ENCODE measurements at regions not wholly inside any gene's neighbourhood (a gene's known extent, or its start where the extent isn't known, plus 50 kb on each side); places are given as distances from the start of the nearest gene placed in this dataset.
"Not testable (repeated sequence)": the region's sequence is repeated elsewhere in the genome, so short reads cannot be mapped to it uniquely, and the experiment has no call there.

- 75% methylated on average over 2 of the region's 2 CpGs for WGBS (ENCODE audit: insufficient coverage, low coverage, low lambda C conversion rate, missing lambda C conversion rate)
- Histone ChIP-seq H3K4me1 (no peaks in the 10 kb centered on the region), H3K36me3 (no peaks in the 10 kb centered on the region), H3K4me3 (no peak overlapping the region), H3K27me3 (no peaks in the 10 kb centered on the region), H3K9me3 (no peaks in the 10 kb centered on the region), H3K27ac (no peak overlapping the region)
- no peak for ATAC-seq
- intact Hi-C loops (cut with DNase I) = no loop called here
- DNase-seq = no peak
- TF ChIP-seq POLR2A (IDR thresholded peaks at IDR 0.05) (no peak), CTCF (IDR thresholded peaks at IDR 0.05) (no peak)
These were observed 143.0 kb upstream of the ANKRD55 start for GRCh38 chr5:56376128-56376527.

GRCh38 chr5:56375011-56375410 is 141.9 kb upstream of the ANKRD55 start:
- WGBS (ENCODE audit: insufficient coverage, low coverage, low lambda C conversion rate, missing lambda C conversion rate) = 89% methylated on average over 5 of the region's 5 CpGs
- H3K27ac ChIP-seq = no peak overlapping the region
- H3K36me3 ChIP-seq = no peaks in the 10 kb centered on the region
- H3K27me3 ChIP-seq = no peaks in the 10 kb centered on the region
- TF ChIP-seq CTCF (IDR thresholded peaks at IDR 0.05) = no peak
- TF ChIP-seq POLR2A (IDR thresholded peaks at IDR 0.05) = no peak
- no peaks in the 10 kb centered on the region for H3K9me3 ChIP-seq
- no peak overlapping the region for H3K4me3 ChIP-seq
- H3K4me1 ChIP-seq = no peaks in the 10 kb centered on the region
- ATAC-seq (no peak), DNase-seq (no peak)
- intact Hi-C loops (cut with DNase I) = no loop called here

- H3K9me3 ChIP-seq; H3K4me3 ChIP-seq; ATAC-seq; H3K27ac ChIP-seq; H3K27me3 ChIP-seq; H3K36me3 ChIP-seq; H3K4me1 ChIP-seq; intact Hi-C loops (cut with DNase I); DNase-seq: not testable (repeated sequence)
- WGBS (ENCODE audit: insufficient coverage, low coverage, low lambda C conversion rate, missing lambda C conversion rate) = no CpG with 5 or more reads among the region's 31 CpGs
These were observed 139.4 kb upstream of the ANKRD55 start for GRCh38 chr5:56372491-56372890.

GRCh38 chr5:56369361-56369811 is 136.3 kb upstream of the ANKRD55 start:
- Histone ChIP-seq H3K9me3 (no peaks in the 10 kb centered on the region), H3K4me3 (no peak overlapping the region), H3K27ac (no peak overlapping the region), H3K4me1 (no peaks in the 10 kb centered on the region), H3K27me3 (no peaks in the 10 kb centered on the region), H3K36me3 (no peaks in the 10 kb centered on the region)
- no peak for TF ChIP-seq POLR2A (IDR thresholded peaks at IDR 0.05)
- no peak for TF ChIP-seq CTCF (IDR thresholded peaks at IDR 0.05)
- DNase-seq (no peak), ATAC-seq (no peak)
- intact Hi-C loops (cut with DNase I) = no loop called here
- WGBS (ENCODE audit: insufficient coverage, low coverage, low lambda C conversion rate, missing lambda C conversion rate) = 88% methylated on average over 2 of the region's 3 CpGs

DNA sequence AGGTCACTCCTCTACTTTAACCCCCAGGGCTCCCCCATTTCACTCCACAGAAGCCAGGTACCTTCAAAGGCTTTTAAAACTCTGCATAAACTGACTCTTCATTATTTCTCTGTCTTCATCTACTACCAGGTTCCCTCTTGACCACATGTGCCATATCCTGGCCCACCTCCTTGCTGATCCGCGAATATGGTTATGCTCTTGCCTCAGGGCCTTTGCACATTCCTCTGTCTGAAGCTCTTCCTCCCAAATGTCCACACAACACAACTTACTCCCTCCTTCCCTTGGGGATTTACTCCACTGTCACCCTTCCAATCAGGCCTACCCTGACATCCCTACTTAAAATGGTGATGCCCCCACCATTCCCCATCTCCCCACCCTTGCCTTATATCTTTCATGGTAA is 134.6 kb upstream of the ANKRD55 start:
- no peaks in the 10 kb centered on the region for H3K27me3 ChIP-seq
- TF ChIP-seq CTCF (IDR thresholded peaks at IDR 0.05) = no peak
- TF ChIP-seq POLR2A (IDR thresholded peaks at IDR 0.05) = no peak
- no peaks in the 10 kb centered on the region for H3K36me3 ChIP-seq
- WGBS (ENCODE audit: insufficient coverage, low coverage, low lambda C conversion rate, missing lambda C conversion rate) = 91% methylated on average over 2 of the region's 2 CpGs
- no peak overlapping the region for H3K4me3 ChIP-seq
- DNase-seq = no peak
- no peak overlapping the region for H3K27ac ChIP-seq
- H3K4me1 ChIP-seq = no peaks in the 10 kb centered on the region
- H3K9me3 ChIP-seq = no peaks in the 10 kb centered on the region
- ATAC-seq = no peak
- intact Hi-C loops (cut with DNase I) = no loop called here

Data from right lobe of liver (tissue), 6 donors.